Urinary bladder (tissue), 3 donors: ENCODE measurements at regions not wholly inside any gene's neighbourhood (a gene's known extent, or its start where the extent isn't known, plus 50 kb on each side); places are given as distances from the start of the nearest gene placed in this dataset.
A peak's percentile ranks its signal among the peaks of the same experiment; 100 is the strongest.

Source experiments
- DNase-seq: peaks from one replicate; pipeline ENCODE4 v3.0.0-alpha.2; 2015; ENCODE audit errors: extremely low spot score
- H3K27ac ChIP-seq: one replicate; pipeline ENCODE4 v1.5.1; 2013; ENCODE audit warnings: low read depth, mild to moderate bottlenecking, moderate library complexity
- H3K36me3 ChIP-seq: one replicate; pipeline ENCODE4 v1.6.1; 2013; ENCODE audit warnings: mild to moderate bottlenecking, moderate library complexity; ENCODE audit not compliant: insufficient read depth
- H3K4me1 ChIP-seq: one replicate; pipeline ENCODE4 v1.6.1; 2013; ENCODE audit warnings: mild to moderate bottlenecking, moderate library complexity; ENCODE audit not compliant: insufficient read depth
- H3K4me3 ChIP-seq: one replicate; pipeline ENCODE4 v1.5.1; 2013; ENCODE audit warnings: low read depth, low read length
- WGBS: extraction: QIAGEN DNeasy Blood & Tissue Kit; methylation state at CpG from one replicate; pipeline ENCODE4 v1.1.7; 2013; 5-methylcytosine and 5-hydroxymethylcytosine counted together
- donor health status: healthy with polysubstance abuse.
- donor health status: healthy.

DNA sequence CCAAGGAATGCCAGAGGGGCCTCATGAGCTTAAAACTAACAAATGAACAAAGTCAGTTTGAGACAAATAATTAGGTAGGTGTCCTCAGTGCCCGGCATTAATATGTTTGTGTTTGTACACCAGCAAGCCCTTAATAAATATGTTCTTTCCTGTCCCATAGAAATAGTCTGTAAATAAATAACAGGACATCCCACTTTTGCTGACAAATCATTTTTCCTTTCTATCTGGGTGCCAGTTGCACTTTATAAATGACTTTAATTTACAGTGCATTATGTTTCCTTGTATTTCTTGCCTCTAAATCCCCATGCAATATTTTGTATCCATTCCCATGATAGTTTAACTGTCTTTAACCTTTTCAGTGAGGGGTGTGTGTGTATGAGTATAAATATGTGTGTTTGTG lies 170.3 kb downstream of the CBLN1 start:
- no peaks in the 10 kb centered on the region for H3K4me1 ChIP-seq
- H3K27ac ChIP-seq = no peak overlapping the region
- 82% methylated on average over 1 of the region's 1 CpG for WGBS
- no peak overlapping the region for H3K4me3 ChIP-seq
- no peaks in the 10 kb centered on the region for H3K36me3 ChIP-seq
- DNase-seq = no peak

DNA sequence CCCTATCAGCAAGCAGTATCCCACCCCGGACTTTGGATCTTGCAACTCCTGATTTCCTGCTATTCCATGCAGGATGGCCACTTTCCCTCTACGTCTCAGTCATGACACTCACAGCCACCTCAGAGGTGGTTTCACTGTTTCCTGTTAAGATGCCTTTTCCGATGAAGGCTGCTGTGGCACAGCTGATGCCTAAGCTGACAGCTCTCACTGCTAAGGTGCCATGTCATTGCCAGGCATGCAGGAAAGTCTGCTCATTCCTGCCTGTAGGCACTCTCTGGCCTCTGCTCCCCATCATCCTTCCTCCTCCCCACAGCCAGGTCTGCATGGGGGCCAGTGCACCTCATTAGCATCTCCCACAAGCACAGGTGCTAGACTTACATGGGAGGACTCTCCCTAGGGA lies 173.0 kb downstream of the CBLN1 start:
- 80% methylated on average over 3 of the region's 3 CpGs for WGBS
- Histone ChIP-seq H3K27ac (no peak overlapping the region), H3K4me1 (no peaks in the 10 kb centered on the region), H3K36me3 (no peaks in the 10 kb centered on the region), H3K4me3 (no peak overlapping the region)
- no peak for DNase-seq

GRCh38 chr16:49103298-49103697 lies 178.3 kb downstream of the CBLN1 start:
- no peaks in the 10 kb centered on the region for H3K4me1 ChIP-seq
- no peak for DNase-seq
- WGBS = 90% methylated on average over 3 of the region's 3 CpGs
- H3K36me3 ChIP-seq = no peaks in the 10 kb centered on the region
- H3K27ac ChIP-seq = no peak overlapping the region
- no peak overlapping the region for H3K4me3 ChIP-seq

- WGBS = 94% methylated on average over 1 of the region's 1 CpG
- no peak for DNase-seq
- no peaks in the 10 kb centered on the region for H3K36me3 ChIP-seq
- no peak overlapping the region for H3K4me3 ChIP-seq
- no peak overlapping the region for H3K27ac ChIP-seq
- H3K4me1 ChIP-seq = no peaks in the 10 kb centered on the region
Measured at GRCh38 chr16:49101997-49102396, 179.6 kb downstream of the CBLN1 start.

DNA sequence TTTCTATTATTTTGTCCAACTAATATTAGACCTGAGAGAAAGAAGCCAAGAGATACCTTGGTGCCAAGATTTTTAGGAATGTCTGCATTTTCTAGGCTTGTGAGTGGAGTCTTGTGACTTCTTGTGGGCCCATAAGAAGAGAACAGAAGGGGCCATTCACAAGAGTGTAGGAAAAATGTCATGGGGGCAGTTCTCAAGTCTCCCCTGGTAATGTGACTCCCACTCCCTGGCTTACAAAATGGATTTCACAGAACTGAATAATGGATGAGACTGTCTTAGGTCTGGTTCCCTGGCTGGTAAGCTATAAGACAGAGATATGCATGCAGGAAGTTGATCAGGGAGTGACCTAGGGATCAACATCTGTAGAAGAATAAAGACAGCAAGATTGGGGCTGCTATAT lies 181.3 kb downstream of the CBLN1 start:
- Histone ChIP-seq H3K36me3 (no peaks in the 10 kb centered on the region), H3K27ac (no peak overlapping the region), H3K4me3 (no peak overlapping the region), H3K4me1 (no peaks in the 10 kb centered on the region)
- no peak for DNase-seq

- Histone ChIP-seq H3K36me3 (no peaks in the 10 kb centered on the region), H3K4me3 (no peak overlapping the region), H3K27ac (no peak overlapping the region), H3K4me1 (no peaks in the 10 kb centered on the region)
- DNase-seq = no peak
- WGBS = 73% methylated on average over 2 of the region's 2 CpGs
Measured at GRCh38 chr16:49097964-49098363, 183.7 kb downstream of the CBLN1 start.

- no peak overlapping the region for H3K27ac ChIP-seq
- H3K4me3 ChIP-seq = no peak overlapping the region
- no peak for DNase-seq
- H3K4me1 ChIP-seq = no peaks in the 10 kb centered on the region
- H3K36me3 ChIP-seq = no peaks in the 10 kb centered on the region
- WGBS = 80% methylated on average over 7 of the region's 7 CpGs
Measured at GRCh38 chr16:49096176-49096945, 185.3 kb downstream of the CBLN1 start.

- H3K27ac ChIP-seq = no peak overlapping the region
- no peak overlapping the region for H3K4me3 ChIP-seq
- 30% methylated on average over 2 of the region's 2 CpGs for WGBS
- H3K36me3 ChIP-seq = no peaks in the 10 kb centered on the region
- DNase-seq = no peak
- no peaks in the 10 kb centered on the region for H3K4me1 ChIP-seq
Measured at GRCh38 chr16:49095539-49095938, 186.1 kb downstream of the CBLN1 start.

- no peaks in the 10 kb centered on the region for H3K4me1 ChIP-seq
- no peak overlapping the region for H3K27ac ChIP-seq
- no peak overlapping the region for H3K4me3 ChIP-seq
- no peaks in the 10 kb centered on the region for H3K36me3 ChIP-seq
- DNase-seq = no peak
- 66% methylated on average over 2 of the region's 2 CpGs for WGBS
Measured at GRCh38 chr16:49094471-49094870, 187.2 kb downstream of the CBLN1 start.

DNA sequence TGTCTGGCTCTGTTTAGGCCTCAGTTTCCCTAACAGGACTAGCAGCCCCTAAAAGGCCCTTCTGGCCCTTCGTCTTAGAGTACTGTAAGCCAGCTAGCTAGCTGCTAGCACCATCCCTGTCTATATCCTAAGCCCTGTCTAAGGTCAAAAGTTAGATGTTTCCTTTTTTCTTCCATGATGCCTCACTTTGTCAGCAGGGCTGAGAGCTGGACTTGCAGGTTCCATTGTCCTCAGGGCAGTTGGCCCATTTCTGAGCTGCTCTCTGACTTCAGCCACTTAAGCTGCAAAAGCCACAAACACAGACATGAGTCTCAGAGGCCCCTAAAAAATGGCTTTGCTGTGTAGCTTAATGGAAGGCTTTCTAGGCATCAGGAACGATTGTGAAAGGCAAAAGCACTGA lies 187.7 kb downstream of the CBLN1 start:
- Histone ChIP-seq H3K36me3 (no peaks in the 10 kb centered on the region), H3K4me1 (no peaks in the 10 kb centered on the region), H3K27ac (no peak overlapping the region), H3K4me3 (no peak overlapping the region)
- DNase-seq = no peak
- 66% methylated on average over 2 of the region's 2 CpGs for WGBS

- no peaks in the 10 kb centered on the region for H3K4me1 ChIP-seq
- H3K36me3 ChIP-seq = no peaks in the 10 kb centered on the region
- DNase-seq = no peak
- no peak overlapping the region for H3K4me3 ChIP-seq
- WGBS = 71% methylated on average over 2 of the region's 2 CpGs
- no peak overlapping the region for H3K27ac ChIP-seq
Measured at GRCh38 chr16:49092704-49093103, 188.9 kb downstream of the CBLN1 start.

DNA sequence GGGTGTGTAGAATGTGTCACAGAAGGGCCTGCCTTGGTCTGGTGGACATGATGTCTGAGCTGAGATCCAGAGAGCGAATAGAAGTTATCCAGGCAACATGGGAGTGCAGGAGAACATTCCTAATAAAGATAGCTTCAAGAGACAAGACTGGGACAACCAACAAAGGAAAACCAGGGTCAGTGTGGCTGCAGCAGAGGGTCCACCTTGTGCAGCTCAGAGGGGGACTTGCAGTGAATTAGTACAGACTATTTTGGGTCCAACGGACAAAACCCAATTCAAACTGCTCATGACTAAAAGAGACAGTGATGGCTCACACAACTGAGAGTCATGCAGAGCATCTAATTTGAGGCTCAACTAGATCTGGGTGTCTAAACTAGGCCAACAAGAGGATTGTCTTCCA lies 192.1 kb downstream of the CBLN1 start:
- WGBS = 66% methylated on average over 2 of the region's 2 CpGs
- DNase-seq = no peak
- H3K36me3 ChIP-seq = no peaks in the 10 kb centered on the region
- H3K4me3 ChIP-seq = no peak overlapping the region
- no peak overlapping the region for H3K27ac ChIP-seq
- no peaks in the 10 kb centered on the region for H3K4me1 ChIP-seq

DNA sequence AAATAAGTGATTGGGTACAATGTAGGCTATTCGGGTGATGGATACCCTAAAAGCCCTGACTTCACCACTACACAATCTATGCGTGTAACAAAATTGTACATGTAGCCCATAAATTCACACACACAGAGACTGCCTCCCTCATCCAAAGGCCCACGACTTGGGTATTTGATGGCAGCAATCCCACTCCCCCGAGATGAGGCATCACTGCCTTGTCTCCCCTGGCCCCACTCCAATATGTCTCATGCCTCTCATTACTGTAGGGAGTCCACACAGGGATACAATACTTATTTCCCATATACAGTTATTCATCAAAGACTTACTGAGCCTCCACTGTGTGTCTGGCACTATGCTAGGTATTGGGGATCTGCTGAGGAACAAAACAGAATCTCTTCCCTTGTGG lies 192.6 kb downstream of the CBLN1 start:
- DNase-seq = no peak
- Histone ChIP-seq H3K27ac (no peak overlapping the region), H3K36me3 (no peaks in the 10 kb centered on the region), H3K4me3 (no peak overlapping the region), H3K4me1 (no peaks in the 10 kb centered on the region)
- 78% methylated on average over 4 of the region's 4 CpGs for WGBS

- H3K27ac ChIP-seq = no peak overlapping the region
- no peaks in the 10 kb centered on the region for H3K36me3 ChIP-seq
- no peak overlapping the region for H3K4me3 ChIP-seq
- peak; percentile 20 for DNase-seq
- 16% methylated on average over 2 of the region's 2 CpGs for WGBS
- H3K4me1 ChIP-seq = no peaks in the 10 kb centered on the region
Measured at GRCh38 chr16:49085686-49086085, 196.0 kb downstream of the CBLN1 start.
